Suprapubic skin (tissue), 3 donors: ENCODE measurements at regions not wholly inside any gene's neighbourhood (a gene's known extent, or its start where the extent isn't known, plus 50 kb on each side); places are given as distances from the start of the nearest gene placed in this dataset.

Source experiments
- CTCF ChIP-seq, 2 donors: fragments of 200-600 bp in 1 of 2; fragments of 450-650 bp in 1 of 2; sonication (generic) in 1 of 2; IDR thresholded peaks; one replicate each; pipeline ENCODE4 v1.5.1; 2016 to 2019; ENCODE audit warnings: antibody characterized with exemption in 2 of 2, mild to moderate bottlenecking in 1 of 2, moderate library complexity in 1 of 2
- POLR2A ChIP-seq, 2 donors: fragments of 450-650 bp; IDR thresholded peaks; one replicate each; pipeline ENCODE4 v1.6.1; 2017; ENCODE audit warnings: antibody characterized with exemption in 2 of 2, mild to moderate bottlenecking in 2 of 2, moderate library complexity in 2 of 2

GRCh38 chr4:143819029-143819428 lies 86.3 kb downstream of the GYPE start:
- TF ChIP-seq CTCF (IDR thresholded peaks at IDR 0.05), result no peak
- TF ChIP-seq POLR2A (IDR thresholded peaks at IDR 0.05), result no peak
